HG02588 (cell line): ENCODE measurements at regions not wholly inside any gene's neighbourhood (a gene's known extent, or its start where the extent isn't known, plus 50 kb on each side); places are given as distances from the start of the nearest gene placed in this dataset.

Experiments
- ATAC-seq: cut with Tn5 transposase; IDR thresholded peaks from one replicate; pipeline ENCODE4 v1.9.1; 2021; ENCODE audit warnings: mild to moderate bottlenecking, moderate library complexity; ENCODE audit not compliant: unreplicated experiment

GRCh38 chr16:13291591-13292333 lies 390.4 kb downstream of the SHISA9 start:
- no peak for ATAC-seq

- no peak for ATAC-seq
Observed at GRCh38 chr16:13296206-13296605, 394.8 kb downstream of the SHISA9 start.

GRCh38 chr16:13298666-13299065 lies 397.3 kb downstream of the SHISA9 start:
- ATAC-seq, result no peak

GRCh38 chr16:13300066-13300840 lies 398.9 kb downstream of the SHISA9 start:
- ATAC-seq, result no peak

GRCh38 chr16:13305019-13305755 lies 403.8 kb downstream of the SHISA9 start:
- no peak for ATAC-seq

GRCh38 chr16:13306161-13306995 lies 405.0 kb downstream of the SHISA9 start:
- ATAC-seq, result no peak

GRCh38 chr16:13307255-13307654 lies 405.9 kb downstream of the SHISA9 start:
- no peak for ATAC-seq

- no peak for ATAC-seq
Observed at GRCh38 chr16:13307851-13308250, 406.5 kb downstream of the SHISA9 start.

GRCh38 chr16:13312063-13312462 lies 410.7 kb downstream of the SHISA9 start:
- no peak for ATAC-seq

- no peak for ATAC-seq
Observed at GRCh38 chr16:13313351-13313750, 412.0 kb downstream of the SHISA9 start.

- ATAC-seq, result no peak
Observed at GRCh38 chr16:13314633-13315032, 413.2 kb downstream of the SHISA9 start.

- no peak for ATAC-seq
Observed at GRCh38 chr16:13315642-13316427, 414.4 kb downstream of the SHISA9 start.

- no peak for ATAC-seq
Observed at GRCh38 chr16:13322336-13322735, 420.9 kb downstream of the SHISA9 start.

- ATAC-seq, result no peak
Observed at GRCh38 chr16:13324851-13325250, 423.5 kb downstream of the SHISA9 start.

GRCh38 chr16:13325396-13325795 lies 424.0 kb downstream of the SHISA9 start:
- no peak for ATAC-seq

- no peak for ATAC-seq
Observed at GRCh38 chr16:13331918-13332317, 430.5 kb downstream of the SHISA9 start.

- no peak for ATAC-seq
Observed at GRCh38 chr16:13332713-13333255, 431.4 kb downstream of the SHISA9 start.

GRCh38 chr16:13333336-13333735 lies 431.9 kb downstream of the SHISA9 start:
- no peak for ATAC-seq

- no peak for ATAC-seq
Observed at GRCh38 chr16:13335879-13336278, 434.5 kb downstream of the SHISA9 start.

- no peak for ATAC-seq
Observed at GRCh38 chr16:13336335-13336734, 434.9 kb downstream of the SHISA9 start.
